ENCODE measurements at regions not wholly inside any gene's neighbourhood (a gene's known extent, or its start where the extent isn't known, plus 50 kb on each side); places are given as distances from the start of the nearest gene placed in this dataset.

DNA sequence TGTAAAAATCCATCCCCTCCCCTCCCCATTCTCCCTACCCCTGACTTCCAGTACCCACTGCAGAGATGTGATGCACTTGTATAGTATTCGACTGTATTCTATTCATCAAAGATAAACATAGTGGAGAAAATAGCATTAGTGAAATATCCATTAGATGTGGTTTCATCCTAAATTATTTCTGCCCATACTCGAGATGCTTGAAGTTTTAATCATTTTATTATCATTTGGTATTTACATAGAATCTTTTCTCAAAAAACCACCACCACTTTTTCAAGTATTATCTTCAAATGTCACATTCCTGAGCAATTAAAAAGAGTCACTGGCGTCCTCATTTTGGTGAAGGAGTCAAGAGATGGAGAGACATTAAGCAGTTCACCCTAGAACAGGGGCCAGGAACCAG, 181.9 kb downstream of the HAO1 start:
- no peak overlapping the region for H3K4me3 ChIP-seq (ENCODE audit: low read depth, low read length)
- TF ChIP-seq, protein P1, sequence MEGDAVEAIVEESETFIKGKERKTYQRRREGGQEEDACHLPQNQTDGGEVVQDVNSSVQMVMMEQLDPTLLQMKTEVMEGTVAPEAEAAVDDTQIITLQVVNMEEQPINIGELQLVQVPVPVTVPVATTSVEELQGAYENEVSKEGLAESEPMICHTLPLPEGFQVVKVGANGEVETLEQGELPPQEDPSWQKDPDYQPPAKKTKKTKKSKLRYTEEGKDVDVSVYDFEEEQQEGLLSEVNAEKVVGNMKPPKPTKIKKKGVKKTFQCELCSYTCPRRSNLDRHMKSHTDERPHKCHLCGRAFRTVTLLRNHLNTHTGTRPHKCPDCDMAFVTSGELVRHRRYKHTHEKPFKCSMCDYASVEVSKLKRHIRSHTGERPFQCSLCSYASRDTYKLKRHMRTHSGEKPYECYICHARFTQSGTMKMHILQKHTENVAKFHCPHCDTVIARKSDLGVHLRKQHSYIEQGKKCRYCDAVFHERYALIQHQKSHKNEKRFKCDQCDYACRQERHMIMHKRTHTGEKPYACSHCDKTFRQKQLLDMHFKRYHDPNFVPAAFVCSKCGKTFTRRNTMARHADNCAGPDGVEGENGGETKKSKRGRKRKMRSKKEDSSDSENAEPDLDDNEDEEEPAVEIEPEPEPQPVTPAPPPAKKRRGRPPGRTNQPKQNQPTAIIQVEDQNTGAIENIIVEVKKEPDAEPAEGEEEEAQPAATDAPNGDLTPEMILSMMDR (IDR thresholded peaks at IDR 0.05; ENCODE audit: insufficient read depth, low read depth, low read length): no peak
- peak; percentile 53 for DNase-seq (ENCODE audit: low read depth)

- TF ChIP-seq, protein P1 (IDR thresholded peaks at IDR 0.05; ENCODE audit: insufficient read depth, low read depth, low read length): no peak
- DNase-seq (ENCODE audit: low read depth): peak; percentile 90
- H3K4me3 ChIP-seq (ENCODE audit: low read depth, low read length): no peak overlapping the region
Observed at GRCh38 chr20:7760247-7761031, 179.8 kb downstream of the HAO1 start.

DNA sequence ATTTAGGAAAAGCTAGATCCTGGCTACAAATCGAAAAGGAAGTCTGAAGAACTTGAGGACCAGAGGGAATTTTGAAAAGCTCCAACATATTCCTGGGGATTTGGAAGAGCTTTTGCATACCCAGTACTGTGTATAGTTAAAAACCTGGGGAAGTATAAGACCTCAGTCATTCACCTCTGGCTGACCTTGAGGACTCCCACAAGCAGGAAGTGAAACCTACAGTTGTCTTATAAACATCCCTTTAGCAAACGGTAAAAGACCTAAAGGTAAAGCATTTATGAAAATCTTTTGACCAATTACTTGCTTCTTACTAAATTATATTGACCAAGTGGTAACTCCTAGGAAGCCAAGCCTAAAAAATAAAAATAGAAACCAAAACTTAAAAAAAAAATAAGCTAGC, 175.0 kb downstream of the HAO1 start:
- no peak for DNase-seq (ENCODE audit: low read depth)
- TF ChIP-seq, protein P1 (IDR thresholded peaks at IDR 0.05; ENCODE audit: insufficient read depth, low read depth, low read length): no peak
- H3K4me3 ChIP-seq (ENCODE audit: low read depth, low read length): no peak overlapping the region

- no peak for DNase-seq (ENCODE audit: low read depth)
- H3K4me3 ChIP-seq (ENCODE audit: low read depth, low read length): no peak overlapping the region
- TF ChIP-seq, protein P1 (IDR thresholded peaks at IDR 0.05; ENCODE audit: insufficient read depth, low read depth, low read length): no peak
Observed at GRCh38 chr20:7770046-7770445, 170.2 kb downstream of the HAO1 start.

GRCh38 chr20:7770578-7770977, 169.7 kb downstream of the HAO1 start:
- TF ChIP-seq, protein P1 (IDR thresholded peaks at IDR 0.05; ENCODE audit: insufficient read depth, low read depth, low read length): no peak
- H3K4me3 ChIP-seq (ENCODE audit: low read depth, low read length): no peak overlapping the region
- peak; percentile 26 for DNase-seq (ENCODE audit: low read depth)

GRCh38 chr20:7772371-7772770, 167.9 kb downstream of the HAO1 start:
- DNase-seq (ENCODE audit: low read depth): peak; percentile 30
- TF ChIP-seq, protein P1 (IDR thresholded peaks at IDR 0.05; ENCODE audit: insufficient read depth, low read depth, low read length): no peak

GRCh38 chr20:7773511-7773910, 166.7 kb downstream of the HAO1 start:
- TF ChIP-seq, protein P1 (IDR thresholded peaks at IDR 0.05; ENCODE audit: insufficient read depth, low read depth, low read length): no peak
- DNase-seq (ENCODE audit: low read depth): no peak
- no peak overlapping the region for H3K4me3 ChIP-seq (ENCODE audit: low read depth, low read length)

More at GRCh38 chr20:7772371-7772770, 167.9 kb downstream of the HAO1 start:
- H3K4me3 ChIP-seq (ENCODE audit: low read depth, low read length): no peak overlapping the region
